H9 (cell line): ENCODE measurements at regions not wholly inside any gene's neighbourhood (a gene's known extent, or its start where the extent isn't known, plus 50 kb on each side); places are given as distances from the start of the nearest gene placed in this dataset.

Source experiments
- DNase-seq: peaks from one replicate; pipeline ENCODE4 v3.0.0-alpha.2; 2017
- H2AFZ ChIP-seq: one replicate; pipeline ENCODE4 v1.6.1; 2013; ENCODE audit warnings: mild to moderate bottlenecking, low read length, control low read depth, moderate library complexity
- H2AK5ac ChIP-seq: 2 replicates; pipeline ENCODE4 v1.6.1; 2013; ENCODE audit warnings: low read length, control low read depth, mixed read lengths; ENCODE audit not compliant: insufficient read length
- H2BK120ac ChIP-seq: one replicate; pipeline ENCODE4 v1.6.1; 2013; ENCODE audit warnings: low read depth, mild to moderate bottlenecking, low read length, control low read depth, inconsistent platforms; ENCODE audit not compliant: poor library complexity, severe bottlenecking
- H2BK12ac ChIP-seq: 2 replicates; pipeline ENCODE4 v1.6.1; 2013; ENCODE audit warnings: low read length, control low read depth, mixed read lengths, low read depth; ENCODE audit not compliant: insufficient read length
- H2BK15ac ChIP-seq: 2 replicates; pipeline ENCODE4 v1.6.1; 2013; ENCODE audit warnings: low read depth, low read length, control low read depth
- H2BK20ac ChIP-seq: one replicate; pipeline ENCODE4 v1.6.1; 2013; ENCODE audit warnings: low read depth, mild to moderate bottlenecking, low read length, control low read depth, inconsistent platforms; ENCODE audit not compliant: poor library complexity, severe bottlenecking
- H2BK5ac ChIP-seq: 2 replicates; pipeline ENCODE4 v1.6.1; 2013; ENCODE audit warnings: low read length, control low read depth, mixed read lengths; ENCODE audit not compliant: insufficient read length
- H3K14ac ChIP-seq: 2 replicates; pipeline ENCODE4 v1.6.1; 2013; ENCODE audit warnings: low read length, control low read depth; ENCODE audit not compliant: insufficient read depth
- H3K18ac ChIP-seq: 2 replicates; pipeline ENCODE4 v1.6.1; 2013; ENCODE audit warnings: low read depth, mild to moderate bottlenecking, mixed read lengths, low read length, control low read depth; ENCODE audit not compliant: insufficient read length
- H3K23ac ChIP-seq: 2 replicates; pipeline ENCODE4 v1.6.1; 2013; ENCODE audit warnings: low read length, control low read depth, mixed read lengths, low read depth; ENCODE audit not compliant: insufficient read length
- H3K23me2 ChIP-seq: 2 replicates; pipeline ENCODE4 v1.6.1; 2013; ENCODE audit warnings: low read depth, mild to moderate bottlenecking, mixed read lengths, low read length, control low read depth; ENCODE audit not compliant: insufficient read length, poor library complexity, severe bottlenecking
- H3K27ac ChIP-seq: 2 replicates; pipeline ENCODE4 v1.5.1; 2013; ENCODE audit warnings: low read length, control low read depth, mixed read lengths, low read depth; ENCODE audit not compliant: insufficient read length
- H3K27me3 ChIP-seq: 2 replicates; pipeline ENCODE4 v1.6.1; 2013; ENCODE audit warnings: low read length, control low read depth, inconsistent platforms; ENCODE audit not compliant: insufficient read depth
- H3K4ac ChIP-seq: 2 replicates; pipeline ENCODE4 v1.6.1; 2013; ENCODE audit warnings: low read depth, mild to moderate bottlenecking, control low read depth, inconsistent platforms, low read length, moderate library complexity
- H3K4me1 ChIP-seq: 2 replicates; pipeline ENCODE4 v1.6.1; 2013; ENCODE audit warnings: low read length, control low read depth, inconsistent platforms; ENCODE audit not compliant: insufficient read depth
- H3K4me2 ChIP-seq: 2 replicates; pipeline ENCODE4 v1.6.1; 2013; ENCODE audit warnings: low read length, control low read depth, mixed read lengths; ENCODE audit not compliant: insufficient read length, insufficient read depth
- H3K56ac ChIP-seq: 2 replicates; pipeline ENCODE4 v1.6.1; 2013; ENCODE audit warnings: low read depth, mild to moderate bottlenecking, mixed read lengths, low read length, control low read depth; ENCODE audit not compliant: insufficient read length
- H3K79me1 ChIP-seq: 2 replicates; pipeline ENCODE4 v1.6.1; 2013; ENCODE audit warnings: low read depth, mild to moderate bottlenecking, moderate library complexity, low read length, control low read depth, inconsistent platforms; ENCODE audit not compliant: insufficient read depth, poor library complexity, severe bottlenecking
- H3K79me2 ChIP-seq: 2 replicates; pipeline ENCODE4 v1.6.1; 2013; ENCODE audit warnings: low read length, control low read depth, inconsistent platforms; ENCODE audit not compliant: insufficient read depth
- H3K9ac ChIP-seq: 2 replicates; pipeline ENCODE4 v1.6.1; 2013; ENCODE audit warnings: low read length, control low read depth, mixed read lengths; ENCODE audit not compliant: insufficient read length; ENCODE audit errors: extremely low read depth
- H3K9me3 ChIP-seq: one replicate; pipeline ENCODE4 v1.6.1; 2013; ENCODE audit warnings: low read depth, low read length, inconsistent platforms; ENCODE audit not compliant: control insufficient read depth
- H3T11ph ChIP-seq: one replicate; pipeline ENCODE4 v1.6.1; 2013; ENCODE audit warnings: mild to moderate bottlenecking, low read length, control low read depth, inconsistent platforms
- H4K20me1 ChIP-seq: one replicate; pipeline ENCODE4 v1.6.1; 2013; ENCODE audit not compliant: control insufficient read depth, insufficient read length, insufficient read depth
- H4K5ac ChIP-seq: 2 replicates; pipeline ENCODE4 v1.6.1; 2013; ENCODE audit warnings: low read depth, mild to moderate bottlenecking, mixed read lengths, low read length, control low read depth; ENCODE audit not compliant: insufficient read length
- H4K8ac ChIP-seq: replicated peaks from 2 replicates; pipeline ENCODE4 v1.6.1; 2013; ENCODE audit warnings: low read length, control low read depth, mixed read lengths, low read depth; ENCODE audit not compliant: insufficient read length
- H4K91ac ChIP-seq: 2 replicates; pipeline ENCODE4 v1.6.1; 2013; ENCODE audit warnings: low read depth, mild to moderate bottlenecking, moderate library complexity, mixed read lengths, low read length, control low read depth; ENCODE audit not compliant: insufficient read length
- H3K27ac Mint-ChIP-seq, 3 experiments: 2 replicates in 2 of 3; 3 replicates in 1 of 3; pipeline ENCODE4 v1.8.0; 2020 to 2021; ENCODE audit warnings: mixed read lengths in 3 of 3, mild to moderate bottlenecking in 1 of 3, moderate library complexity in 1 of 3
- H3K27me3 Mint-ChIP-seq: 2 replicates; pipeline ENCODE4 v1.8.0; 2021; ENCODE audit warnings: low read depth, mild to moderate bottlenecking, moderate library complexity, mixed read lengths
- H3K36me3 Mint-ChIP-seq, 3 experiments: 2 replicates in 2 of 3; 3 replicates in 1 of 3; pipeline ENCODE4 v1.8.0; 2020 to 2021; ENCODE audit warnings: low read depth in 3 of 3, mixed read lengths in 3 of 3; ENCODE audit not compliant: insufficient read depth in 1 of 3
- H3K4me1 Mint-ChIP-seq, 2 experiments: 2 replicates each; pipeline ENCODE4 v1.8.0; 2020; ENCODE audit warnings: mixed read lengths in 2 of 2
- H3K4me3 Mint-ChIP-seq, 2 experiments: 2 replicates in 1 of 2; 3 replicates in 1 of 2; pipeline ENCODE4 v1.8.0; 2020 to 2021; ENCODE audit warnings: mild to moderate bottlenecking in 2 of 2, mixed read lengths in 2 of 2, moderate library complexity in 1 of 2
- H3K9me3 Mint-ChIP-seq, 2 experiments: 2 replicates in 1 of 2; 3 replicates in 1 of 2; pipeline ENCODE4 v1.8.0; 2020; ENCODE audit warnings: mild to moderate bottlenecking in 2 of 2, mixed read lengths in 2 of 2, moderate library complexity in 1 of 2
- WGBS: extraction: QIAGEN DNeasy Blood & Tissue Kit; methylation state at CpG from one replicate; pipeline ENCODE4 v1.1.7; 2013; ENCODE audit warnings: missing lambda C conversion rate, low lambda C conversion rate, mixed read lengths; ENCODE audit not compliant: insufficient read length; ENCODE audit errors: extremely low coverage; 5-methylcytosine and 5-hydroxymethylcytosine counted together
- TF ChIP-seq, protein P1 (sequence below): fragments of 200-600 bp; sonication (generic); conservative IDR thresholded peaks from 3 replicates; pipeline ENCODE4 v1.8.0; 2021; ENCODE audit warnings: antibody characterized with exemption, mild to moderate bottlenecking

DNA sequence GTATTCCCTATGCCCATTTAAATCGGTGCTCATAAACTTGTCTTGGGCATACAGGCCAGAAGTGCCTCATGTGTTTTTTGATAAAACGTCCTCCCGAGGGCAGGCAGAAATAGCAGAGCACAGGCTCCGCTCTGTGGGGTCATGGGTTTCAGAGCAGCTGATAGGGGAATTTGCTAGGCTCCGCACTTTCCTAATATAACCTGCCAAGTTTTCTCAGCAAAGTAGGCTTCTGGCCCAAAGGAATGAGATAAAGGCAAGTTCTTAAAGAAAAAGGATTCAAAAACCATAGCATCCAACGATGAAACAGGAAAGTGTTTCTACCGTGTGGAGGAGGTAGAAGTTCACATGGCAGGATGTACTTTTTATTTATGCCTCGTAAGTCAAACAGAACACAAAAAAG lies 69.8 kb upstream of the RALGAPA2 start:
- H3K4ac ChIP-seq = no peak overlapping the region
- no peak overlapping the region for H4K8ac ChIP-seq
- no peak overlapping the region for H2BK20ac ChIP-seq
- no peak overlapping the region for H3T11ph ChIP-seq
- no peak overlapping the region for H2AK5ac ChIP-seq
- H2BK12ac ChIP-seq = no peak overlapping the region
- H3K9me3 Mint-ChIP-seq = peaks cover 5 to 6% of the 10 kb centered on the region in 2 experiments; a peak in 4 of 5 replicates
- no peak overlapping the region for H2BK5ac ChIP-seq
- no peak overlapping the region for H4K5ac ChIP-seq
- H3K9me3 ChIP-seq = no peaks in the 10 kb centered on the region
- no peak for DNase-seq
- no peak overlapping the region for H3K56ac ChIP-seq
- H3K9ac ChIP-seq = no peak overlapping the region
- no peak overlapping the region for H3K4me2 ChIP-seq
- H3K27ac Mint-ChIP-seq = no peak overlapping the region; a peak in 1 of 7 replicates
- no peak overlapping the region for H3K23ac ChIP-seq
- no peak overlapping the region for H3K27ac ChIP-seq
- H3K4me1 ChIP-seq = no peaks in the 10 kb centered on the region
- H3K27me3 ChIP-seq = no peaks in the 10 kb centered on the region
- H3K14ac ChIP-seq = no peak overlapping the region
- no peak overlapping the region for H2BK15ac ChIP-seq
- no peak overlapping the region for H3K4me3 Mint-ChIP-seq
- no peak overlapping the region for H2BK120ac ChIP-seq
- peaks cover 0 to under 1% (median 0%) of the 10 kb centered on the region in 3 experiments; a peak in 1 of 7 replicates for H3K36me3 Mint-ChIP-seq
- H3K18ac ChIP-seq = no peak overlapping the region
- no CpG with 5 or more reads among the region's 8 CpGs for WGBS
- no peaks in the 10 kb centered on the region for H3K23me2 ChIP-seq
- no peaks in the 10 kb centered on the region for H4K20me1 ChIP-seq
- peaks cover 0 to 2% of the 10 kb centered on the region in 2 experiments; a peak in 1 of 4 replicates for H3K4me1 Mint-ChIP-seq
- no peaks in the 10 kb centered on the region for H3K79me1 ChIP-seq
- no peaks in the 10 kb centered on the region for H3K27me3 Mint-ChIP-seq
- no peak overlapping the region for H4K91ac ChIP-seq
- no peaks in the 10 kb centered on the region for H3K79me2 ChIP-seq
- H2AFZ ChIP-seq = no peak overlapping the region
- TF ChIP-seq, protein P1, sequence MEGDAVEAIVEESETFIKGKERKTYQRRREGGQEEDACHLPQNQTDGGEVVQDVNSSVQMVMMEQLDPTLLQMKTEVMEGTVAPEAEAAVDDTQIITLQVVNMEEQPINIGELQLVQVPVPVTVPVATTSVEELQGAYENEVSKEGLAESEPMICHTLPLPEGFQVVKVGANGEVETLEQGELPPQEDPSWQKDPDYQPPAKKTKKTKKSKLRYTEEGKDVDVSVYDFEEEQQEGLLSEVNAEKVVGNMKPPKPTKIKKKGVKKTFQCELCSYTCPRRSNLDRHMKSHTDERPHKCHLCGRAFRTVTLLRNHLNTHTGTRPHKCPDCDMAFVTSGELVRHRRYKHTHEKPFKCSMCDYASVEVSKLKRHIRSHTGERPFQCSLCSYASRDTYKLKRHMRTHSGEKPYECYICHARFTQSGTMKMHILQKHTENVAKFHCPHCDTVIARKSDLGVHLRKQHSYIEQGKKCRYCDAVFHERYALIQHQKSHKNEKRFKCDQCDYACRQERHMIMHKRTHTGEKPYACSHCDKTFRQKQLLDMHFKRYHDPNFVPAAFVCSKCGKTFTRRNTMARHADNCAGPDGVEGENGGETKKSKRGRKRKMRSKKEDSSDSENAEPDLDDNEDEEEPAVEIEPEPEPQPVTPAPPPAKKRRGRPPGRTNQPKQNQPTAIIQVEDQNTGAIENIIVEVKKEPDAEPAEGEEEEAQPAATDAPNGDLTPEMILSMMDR = no peak
